ENCODE measurements at regions not wholly inside any gene's neighbourhood (a gene's known extent, or its start where the extent isn't known, plus 50 kb on each side); places are given as distances from the start of the nearest gene placed in this dataset.

- no peak for TF ChIP-seq CHD7 (IDR thresholded peaks at IDR 0.05; ENCODE audit: insufficient replicate concordance, low read length)
- TF ChIP-seq TBP (IDR thresholded peaks at IDR 0.05; ENCODE audit: low read depth, low read length) = no peak
- no peak for TF ChIP-seq TEAD4 (IDR thresholded peaks at IDR 0.05; ENCODE audit: low read depth, low read length)
- no peak for TF ChIP-seq POLR2A (IDR thresholded peaks at IDR 0.05; ENCODE audit: control extremely low read depth in 1 of 2, low read depth in 2 of 2, low read length in 2 of 2)
- no peak for TF ChIP-seq SP1 (IDR thresholded peaks at IDR 0.05; ENCODE audit: low read depth, low read length)
- TF ChIP-seq SAP30 (IDR thresholded peaks at IDR 0.05; ENCODE audit: insufficient read depth, insufficient replicate concordance, low read length) = no peak
Measured at GRCh38 chr9:129453734-129454133, 167.2 kb downstream of the C9orf50 start (continued).
